ENCODE measurements at regions not wholly inside any gene's neighbourhood (a gene's known extent, or its start where the extent isn't known, plus 50 kb on each side); places are given as distances from the start of the nearest gene placed in this dataset.
A peak's percentile ranks its signal among the peaks of the same experiment; 100 is the strongest.

GRCh38 chr16:86040496-86040895, 141.5 kb downstream of the IRF8 start:
- DNase-seq = no peak

- DNase-seq = no peak
These were observed 142.3 kb downstream of the IRF8 start for GRCh38 chr16:86041215-86041614.

GRCh38 chr16:86041807-86042206, 142.8 kb downstream of the IRF8 start:
- DNase-seq = no peak

GRCh38 chr16:86042393-86042792, 143.4 kb downstream of the IRF8 start:
- no peak for DNase-seq

- DNase-seq = no peak
These were observed 144.2 kb downstream of the IRF8 start for GRCh38 chr16:86042996-86043725.

DNA sequence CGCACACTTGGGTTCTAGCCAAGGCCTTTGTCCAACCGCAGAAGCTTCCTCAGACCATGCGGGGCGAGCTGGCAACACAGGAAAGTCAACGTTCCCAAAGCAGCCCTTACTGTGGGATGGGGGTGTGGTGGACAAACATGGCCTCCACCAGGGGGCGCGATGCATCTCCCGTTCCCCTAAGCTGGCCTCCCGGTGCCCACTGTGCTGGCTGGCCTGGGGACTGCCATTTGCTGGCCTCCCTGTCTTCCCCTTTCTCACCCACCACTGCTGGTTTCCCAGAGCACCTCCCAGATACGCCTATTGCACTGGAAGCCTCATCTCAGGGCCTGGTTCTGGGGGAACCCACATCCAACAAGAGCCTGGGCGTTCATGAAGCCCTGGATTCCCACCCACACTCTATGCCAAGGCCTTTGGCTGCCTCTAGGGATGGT, 145.3 kb downstream of the IRF8 start:
- DNase-seq = no peak

DNA sequence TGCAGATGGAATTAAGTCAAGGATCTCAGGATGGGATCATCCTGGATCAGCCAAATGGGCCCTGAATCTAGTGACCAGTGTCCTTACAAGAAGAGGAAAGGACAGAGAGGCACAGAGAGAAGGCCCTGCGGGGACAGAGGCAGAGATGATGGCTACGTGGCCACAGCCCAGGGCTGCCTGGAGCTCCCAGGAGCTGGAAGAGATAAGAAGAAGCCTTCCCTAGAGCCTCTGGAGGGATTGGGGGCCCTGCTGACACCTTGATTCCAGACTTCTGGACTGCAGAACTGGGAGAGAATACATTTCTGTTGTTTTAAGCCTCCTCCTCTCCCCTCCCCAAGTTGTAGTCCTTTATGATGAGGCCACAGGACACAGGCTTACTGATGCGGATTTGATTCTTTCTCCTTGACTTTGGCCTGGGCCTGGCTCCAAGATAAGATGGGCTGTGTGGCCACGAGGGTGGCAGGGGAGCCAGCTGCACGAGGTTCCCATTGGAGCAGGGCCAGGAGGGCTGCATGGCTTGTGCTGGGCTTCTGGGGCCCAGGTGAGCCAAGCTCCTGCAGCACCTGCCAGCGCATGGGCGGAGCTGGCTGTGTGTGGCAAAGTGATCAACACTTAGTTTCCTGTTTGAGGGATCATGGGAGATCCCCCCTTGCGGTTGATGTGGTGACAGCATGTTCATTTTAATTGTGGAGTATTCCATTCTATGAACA, 146.1 kb downstream of the IRF8 start:
- no peak for DNase-seq

- no peak for DNase-seq
These were observed 146.6 kb downstream of the IRF8 start for GRCh38 chr16:86045591-86045971.

DNA sequence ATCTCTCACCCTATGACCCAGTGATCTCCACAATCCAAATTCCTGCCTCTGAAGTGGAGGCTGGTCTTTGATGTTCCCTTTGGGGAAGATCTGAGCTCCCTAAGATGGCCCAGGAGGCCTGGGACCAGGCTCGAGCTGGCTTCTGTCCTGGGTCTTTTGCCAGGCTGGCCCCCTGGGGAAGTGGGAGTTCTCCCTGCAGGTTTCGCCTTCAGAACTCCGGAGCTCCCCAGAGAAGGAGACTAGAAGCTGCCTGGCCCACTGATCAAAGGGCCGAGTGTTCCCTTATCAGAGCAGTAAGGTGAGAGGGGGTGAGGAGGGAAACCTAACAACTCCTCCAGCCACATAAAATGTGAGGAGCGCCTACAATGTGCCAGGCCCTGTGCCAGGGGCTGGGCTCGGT, 147.1 kb downstream of the IRF8 start:
- DNase-seq = no peak

DNA sequence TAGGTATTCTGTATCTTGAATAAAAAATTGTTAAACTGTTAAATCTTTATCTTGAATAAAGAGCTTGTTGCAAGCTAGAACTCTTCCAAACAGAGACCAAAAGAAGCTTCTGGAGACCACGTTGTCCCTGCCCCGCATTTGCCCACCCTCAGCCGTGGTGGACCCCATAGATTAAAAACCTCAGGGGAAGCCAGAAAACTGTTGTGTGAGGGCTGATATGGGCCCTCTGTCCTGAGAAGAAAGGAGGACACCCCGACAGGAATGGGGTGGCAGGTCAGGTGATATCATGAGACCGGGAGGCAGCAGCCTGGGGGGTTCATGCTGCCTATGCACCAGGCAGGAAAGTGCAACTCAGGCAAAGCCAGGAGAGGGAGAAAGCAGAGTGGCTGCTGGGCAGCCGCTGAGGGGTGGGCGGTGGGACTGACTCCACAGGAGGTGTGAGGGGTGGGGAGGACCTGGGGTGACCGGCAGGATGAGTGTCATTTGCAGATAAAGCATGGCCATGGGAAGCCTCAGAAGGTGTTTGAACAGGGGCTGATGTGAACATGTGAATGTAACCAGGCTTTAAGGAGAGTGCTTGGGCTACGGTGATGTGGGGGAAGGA, 147.8 kb downstream of the IRF8 start:
- DNase-seq = no peak

- no peak for DNase-seq
These were observed 149.3 kb downstream of the IRF8 start for GRCh38 chr16:86048221-86048620.

DNA sequence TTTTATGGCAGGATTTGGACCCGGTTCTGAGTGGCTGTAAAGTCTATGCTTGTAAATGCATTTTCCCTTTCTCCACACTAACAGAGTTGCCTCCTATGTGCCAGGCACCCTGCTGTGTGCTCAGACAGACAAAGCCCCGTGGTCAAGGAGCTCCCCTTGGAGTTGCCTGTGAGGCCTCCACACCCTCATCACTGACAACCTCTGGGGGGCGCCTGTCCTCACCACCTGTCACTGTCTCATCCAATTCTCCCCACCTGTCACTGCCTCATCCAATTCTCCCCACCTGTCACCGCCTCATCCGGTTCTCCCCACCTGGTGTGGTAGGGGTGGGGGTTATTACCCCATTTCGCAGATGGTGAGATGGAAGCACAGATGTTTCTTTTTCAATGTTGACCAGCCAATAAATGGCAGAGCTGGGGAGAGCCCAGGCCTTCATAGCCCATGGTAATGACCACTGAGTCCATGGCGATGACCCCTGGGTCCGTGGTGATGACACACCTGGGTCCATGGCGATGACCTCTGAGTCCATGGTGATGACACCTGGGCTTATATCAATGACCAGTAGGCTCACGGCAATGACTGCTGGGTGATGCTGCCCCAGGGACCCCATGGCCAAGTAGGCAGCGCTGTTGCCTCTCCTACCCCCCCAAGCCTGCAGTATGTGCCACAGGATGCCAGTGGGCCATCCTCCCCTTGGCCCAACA, 150.1 kb downstream of the IRF8 start:
- DNase-seq = no peak

- DNase-seq = no peak
These were observed 150.7 kb downstream of the IRF8 start for GRCh38 chr16:86049641-86050040.

DNA sequence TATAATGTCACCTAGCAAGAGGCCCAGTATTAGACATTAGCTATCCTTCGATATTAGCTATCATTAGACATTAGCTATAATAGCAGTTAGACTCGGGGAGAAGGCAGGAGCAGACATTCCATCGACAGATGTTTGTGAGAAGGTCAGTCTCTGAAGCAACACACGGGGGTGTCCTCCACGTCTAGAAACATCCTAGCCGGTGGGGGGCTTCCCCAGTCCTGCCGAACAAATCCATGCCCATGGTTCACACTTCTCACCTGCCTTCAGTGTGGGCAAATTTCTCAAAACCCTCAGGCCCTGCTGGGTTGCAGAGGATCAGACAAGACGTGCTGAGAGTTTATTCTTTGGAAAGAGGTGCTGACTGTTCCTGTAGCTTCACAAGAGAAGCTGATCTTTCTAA, 151.1 kb downstream of the IRF8 start:
- DNase-seq = no peak

GRCh38 chr16:86050591-86051367, 151.8 kb downstream of the IRF8 start:
- no peak for DNase-seq

DNA sequence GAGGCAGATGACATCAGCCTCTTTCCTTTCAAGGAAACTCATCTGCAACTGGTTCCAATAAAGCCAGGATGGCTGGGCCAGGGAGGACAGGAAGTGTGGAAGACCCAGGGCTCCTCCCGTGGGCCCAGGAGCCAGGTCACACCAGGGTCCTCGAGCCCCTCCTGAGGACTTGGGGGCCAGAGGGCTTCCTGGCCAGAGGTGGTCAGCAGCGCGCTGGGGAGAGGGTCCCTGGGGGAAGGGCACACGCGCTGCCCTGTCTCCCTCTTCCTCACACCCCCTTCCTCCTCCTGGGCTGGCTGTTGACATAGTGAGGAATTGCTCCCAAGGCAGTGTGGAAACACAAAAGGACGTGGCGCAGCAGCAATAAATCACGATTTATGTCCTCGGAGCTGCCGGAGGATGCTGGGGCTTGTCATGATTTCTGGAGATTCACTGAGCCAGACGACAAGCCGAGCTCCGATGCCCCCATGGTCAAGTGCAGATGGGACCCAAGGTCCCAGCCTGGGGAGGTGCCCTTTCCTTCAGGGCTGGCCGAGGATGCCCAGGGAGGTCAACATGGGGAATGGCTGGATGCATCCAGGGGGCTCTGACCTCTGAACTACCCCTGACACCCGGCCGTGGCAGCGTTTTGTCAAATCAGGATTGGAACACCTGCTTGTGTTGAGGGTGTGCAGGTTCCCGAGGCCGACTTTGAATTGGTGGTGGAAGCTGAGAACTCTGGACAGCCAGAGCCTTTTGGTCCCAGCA, 152.6 kb downstream of the IRF8 start:
- DNase-seq = peak; percentile 86

- DNase-seq = no peak
These were observed 153.2 kb downstream of the IRF8 start for GRCh38 chr16:86052115-86052670.

- DNase-seq = no peak
These were observed 154.0 kb downstream of the IRF8 start for GRCh38 chr16:86052926-86053325.

GRCh38 chr16:86059253-86060171, 160.6 kb downstream of the IRF8 start:
- DNase-seq = no peak
